GM12878 (cell line): ENCODE measurements at regions not wholly inside any gene's neighbourhood (a gene's known extent, or its start where the extent isn't known, plus 50 kb on each side); places are given as distances from the start of the nearest gene placed in this dataset.
A peak's percentile ranks its signal among the peaks of the same experiment; 100 is the strongest.

Experiments used
- DPF2 ChIP-seq: fragments of 450-650 bp; IDR thresholded peaks from 2 replicates; pipeline ENCODE4 v1.6.1; 2017; ENCODE audit warnings: mild to moderate bottlenecking
- EP300 ChIP-seq, 2 experiments: fragments of 150-350 bp in 1 of 2; IDR thresholded peaks; 2 replicates each; pipeline ENCODE4 v1.6.1; 2011 to 2012; ENCODE audit warnings: low read depth in 2 of 2, low read length in 2 of 2, borderline replicate concordance in 1 of 2, improper control_type of control experiment in 1 of 2, inconsistent platforms in 1 of 2; ENCODE audit not compliant: control insufficient read depth in 1 of 2
- FOXK2 ChIP-seq: fragments of 450-650 bp; IDR thresholded peaks from 2 replicates; pipeline ENCODE4 v1.6.1; 2017; ENCODE audit warnings: mild to moderate bottlenecking, moderate library complexity
- GATAD2B ChIP-seq: fragments of 450-650 bp; conservative IDR thresholded peaks from 2 replicates; pipeline ENCODE4 v1.6.1; 2017; ENCODE audit warnings: low read depth, mild to moderate bottlenecking, moderate library complexity
- NRF1 ChIP-seq: conservative IDR thresholded peaks from 2 replicates; pipeline ENCODE4 v1.6.1; 2011; ENCODE audit warnings: mild to moderate bottlenecking, low read depth, low read length, improper control_type of control experiment
- POLR2A ChIP-seq: IDR thresholded peaks from 2 replicates; pipeline ENCODE4 v1.6.1; 2011; ENCODE audit warnings: low read depth, mild to moderate bottlenecking, low read length
- POLR2AphosphoS5 ChIP-seq: IDR thresholded peaks from 2 replicates; pipeline ENCODE4 v1.6.1; 2011; ENCODE audit warnings: mild to moderate bottlenecking, low read length, inconsistent platforms
- POU2F2 ChIP-seq: IDR thresholded peaks from 3 replicates; pipeline ENCODE4 v1.6.1; 2011; ENCODE audit warnings: low read depth, mild to moderate bottlenecking, low read length, borderline replicate concordance
- RFX5 ChIP-seq: IDR thresholded peaks from 2 replicates; pipeline ENCODE4 v1.6.1; 2011; ENCODE audit warnings: low read depth, low read length, improper control_type of control experiment
- SMC3 ChIP-seq: IDR thresholded peaks from 2 replicates; pipeline ENCODE4 v1.6.1; 2011; ENCODE audit warnings: low read length, improper control_type of control experiment, borderline replicate concordance
- TF ChIP-seq, protein P1 (sequence below), 3 experiments: IDR thresholded peaks in 2 of 3; conservative IDR thresholded peaks in 1 of 3; 2 replicates each; pipeline ENCODE4 v1.5.1; 2011; ENCODE audit warnings: low read depth in 3 of 3, low read length in 3 of 3, mild to moderate bottlenecking in 3 of 3, control low read depth in 2 of 3, moderate library complexity in 2 of 3, inconsistent platforms in 1 of 3, mixed read lengths in 1 of 3; ENCODE audit not compliant: control insufficient read depth in 2 of 3, insufficient read depth in 1 of 3; ENCODE audit errors: extremely low read depth in 1 of 3

DNA sequence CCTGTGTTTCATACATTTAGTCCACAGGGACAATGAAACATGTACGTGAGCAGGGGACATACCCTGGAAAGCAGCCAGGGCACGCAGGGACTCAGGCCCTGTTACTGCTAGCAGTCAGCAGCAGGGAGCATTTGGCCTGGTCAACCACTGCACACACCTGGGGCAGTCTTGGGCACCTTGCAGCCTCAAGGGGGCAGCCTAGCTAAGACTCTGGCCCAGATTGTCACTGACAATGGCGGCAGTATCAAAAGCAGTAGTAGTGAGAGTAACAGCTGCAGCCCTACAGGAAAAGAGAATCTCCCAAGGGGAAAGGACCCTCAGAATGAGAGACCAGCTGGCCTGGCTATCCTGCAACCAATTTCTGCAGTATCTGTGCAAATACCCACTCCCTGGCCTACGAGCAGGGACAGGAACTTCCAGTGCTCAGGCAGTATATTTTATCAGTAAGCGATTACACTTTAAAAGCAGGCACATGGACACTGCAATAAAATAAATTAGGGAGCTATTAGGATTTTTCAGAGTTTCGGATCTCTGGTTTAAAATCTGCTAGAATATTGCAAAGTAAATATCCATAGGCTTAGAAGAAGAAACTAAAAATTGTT lies 475.6 kb downstream of the LTN1 start:
- TF ChIP-seq POU2F2 = no peak
- TF ChIP-seq, protein P1, sequence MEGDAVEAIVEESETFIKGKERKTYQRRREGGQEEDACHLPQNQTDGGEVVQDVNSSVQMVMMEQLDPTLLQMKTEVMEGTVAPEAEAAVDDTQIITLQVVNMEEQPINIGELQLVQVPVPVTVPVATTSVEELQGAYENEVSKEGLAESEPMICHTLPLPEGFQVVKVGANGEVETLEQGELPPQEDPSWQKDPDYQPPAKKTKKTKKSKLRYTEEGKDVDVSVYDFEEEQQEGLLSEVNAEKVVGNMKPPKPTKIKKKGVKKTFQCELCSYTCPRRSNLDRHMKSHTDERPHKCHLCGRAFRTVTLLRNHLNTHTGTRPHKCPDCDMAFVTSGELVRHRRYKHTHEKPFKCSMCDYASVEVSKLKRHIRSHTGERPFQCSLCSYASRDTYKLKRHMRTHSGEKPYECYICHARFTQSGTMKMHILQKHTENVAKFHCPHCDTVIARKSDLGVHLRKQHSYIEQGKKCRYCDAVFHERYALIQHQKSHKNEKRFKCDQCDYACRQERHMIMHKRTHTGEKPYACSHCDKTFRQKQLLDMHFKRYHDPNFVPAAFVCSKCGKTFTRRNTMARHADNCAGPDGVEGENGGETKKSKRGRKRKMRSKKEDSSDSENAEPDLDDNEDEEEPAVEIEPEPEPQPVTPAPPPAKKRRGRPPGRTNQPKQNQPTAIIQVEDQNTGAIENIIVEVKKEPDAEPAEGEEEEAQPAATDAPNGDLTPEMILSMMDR (IDR thresholded peaks at IDR 0.05 in 2 of 3, conservative IDR thresholded peaks at IDR 0.05 in 1 of 3; ENCODE audit: control insufficient read depth in 2 of 3, extremely low read depth in 1 of 3, insufficient read depth in 1 of 3, low read depth in 3 of 3, low read length in 3 of 3) = peak; percentile 57 to 65 (median 61); a peak in 5 of 6 replicates
- no peak for TF ChIP-seq POLR2A
- no peak for TF ChIP-seq DPF2
- no peak for TF ChIP-seq NRF1
- no peak for TF ChIP-seq EP300 (IDR thresholded peaks at IDR 0.05; ENCODE audit: borderline replicate concordance in 1 of 2, control insufficient read depth in 1 of 2, low read depth in 2 of 2, low read length in 2 of 2)
- no peak for TF ChIP-seq FOXK2
- TF ChIP-seq SMC3 = peak; percentile 51; the same call in 1 of the 2 replicates
- TF ChIP-seq POLR2AphosphoS5 = no peak
- no peak for TF ChIP-seq RFX5
- no peak for TF ChIP-seq GATAD2B
